ENCODE measurements at regions not wholly inside any gene's neighbourhood (a gene's known extent, or its start where the extent isn't known, plus 50 kb on each side); places are given as distances from the start of the nearest gene placed in this dataset.

GRCh38 chr10:60613434-60613833 is 164.8 kb upstream of the CDK1 start:
- no peak overlapping the region for H3K27ac ChIP-seq
- H3K27me3 ChIP-seq = no peaks in the 10 kb centered on the region
- TF ChIP-seq, protein P1, sequence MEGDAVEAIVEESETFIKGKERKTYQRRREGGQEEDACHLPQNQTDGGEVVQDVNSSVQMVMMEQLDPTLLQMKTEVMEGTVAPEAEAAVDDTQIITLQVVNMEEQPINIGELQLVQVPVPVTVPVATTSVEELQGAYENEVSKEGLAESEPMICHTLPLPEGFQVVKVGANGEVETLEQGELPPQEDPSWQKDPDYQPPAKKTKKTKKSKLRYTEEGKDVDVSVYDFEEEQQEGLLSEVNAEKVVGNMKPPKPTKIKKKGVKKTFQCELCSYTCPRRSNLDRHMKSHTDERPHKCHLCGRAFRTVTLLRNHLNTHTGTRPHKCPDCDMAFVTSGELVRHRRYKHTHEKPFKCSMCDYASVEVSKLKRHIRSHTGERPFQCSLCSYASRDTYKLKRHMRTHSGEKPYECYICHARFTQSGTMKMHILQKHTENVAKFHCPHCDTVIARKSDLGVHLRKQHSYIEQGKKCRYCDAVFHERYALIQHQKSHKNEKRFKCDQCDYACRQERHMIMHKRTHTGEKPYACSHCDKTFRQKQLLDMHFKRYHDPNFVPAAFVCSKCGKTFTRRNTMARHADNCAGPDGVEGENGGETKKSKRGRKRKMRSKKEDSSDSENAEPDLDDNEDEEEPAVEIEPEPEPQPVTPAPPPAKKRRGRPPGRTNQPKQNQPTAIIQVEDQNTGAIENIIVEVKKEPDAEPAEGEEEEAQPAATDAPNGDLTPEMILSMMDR (IDR thresholded peaks at IDR 0.05) = no peak
- H3K4me3 ChIP-seq (ENCODE audit: low read depth in 1 of 2, low read length in 1 of 2) = no peak overlapping the region
- no peaks in the 10 kb centered on the region for H3K36me3 ChIP-seq
- peaks cover 0 to 7% of the 10 kb centered on the region in 2 experiments for H3K4me1 ChIP-seq (ENCODE audit: control insufficient read depth in 1 of 2, insufficient read depth in 1 of 2, low read depth in 1 of 2, low read length in 1 of 2)
- H3K9me3 ChIP-seq = no peaks in the 10 kb centered on the region

- H3K4me3 ChIP-seq (ENCODE audit: low read depth in 1 of 2, low read length in 1 of 2) = no peak overlapping the region
- TF ChIP-seq, protein P1 (IDR thresholded peaks at IDR 0.05) = no peak
- H3K4me1 ChIP-seq (ENCODE audit: control insufficient read depth in 1 of 2, insufficient read depth in 1 of 2, low read depth in 1 of 2, low read length in 1 of 2) = peaks cover 20 to 23% of the 10 kb centered on the region in 2 experiments
- H3K27me3 ChIP-seq = no peaks in the 10 kb centered on the region
- H3K27ac ChIP-seq = no peak overlapping the region
- no peaks in the 10 kb centered on the region for H3K36me3 ChIP-seq
- H3K9me3 ChIP-seq = no peaks in the 10 kb centered on the region
These were observed 167.0 kb upstream of the CDK1 start for GRCh38 chr10:60611291-60611747.

GRCh38 chr10:60607372-60607771 is 170.9 kb upstream of the CDK1 start:
- TF ChIP-seq, protein P1 (IDR thresholded peaks at IDR 0.05) = no peak
- H3K4me1 ChIP-seq (ENCODE audit: control insufficient read depth in 1 of 2, insufficient read depth in 1 of 2, low read depth in 1 of 2, low read length in 1 of 2) = peaks cover 22 to 29% of the 10 kb centered on the region in 2 experiments
- H3K4me3 ChIP-seq (ENCODE audit: low read depth in 1 of 2, low read length in 1 of 2) = no peak overlapping the region
- H3K36me3 ChIP-seq = no peaks in the 10 kb centered on the region
- H3K27me3 ChIP-seq = no peaks in the 10 kb centered on the region
- H3K9me3 ChIP-seq = no peaks in the 10 kb centered on the region
- peak overlapping the region; percentile 70 for H3K27ac ChIP-seq

GRCh38 chr10:60606343-60607080 is 171.8 kb upstream of the CDK1 start:
- Histone ChIP-seq H3K27me3 (no peaks in the 10 kb centered on the region), H3K27ac (peak overlapping the region; percentile 70), H3K4me1 (ENCODE audit: control insufficient read depth in 1 of 2, insufficient read depth in 1 of 2, low read depth in 1 of 2, low read length in 1 of 2) (peaks cover 22 to 29% of the 10 kb centered on the region in 2 experiments), H3K9me3 (no peaks in the 10 kb centered on the region), H3K4me3 (ENCODE audit: low read depth in 1 of 2, low read length in 1 of 2) (peak overlapping the region in 1 of 2 experiments; percentile 8), H3K36me3 (no peaks in the 10 kb centered on the region)
- TF ChIP-seq, protein P1 (IDR thresholded peaks at IDR 0.05) = no peak

DNA sequence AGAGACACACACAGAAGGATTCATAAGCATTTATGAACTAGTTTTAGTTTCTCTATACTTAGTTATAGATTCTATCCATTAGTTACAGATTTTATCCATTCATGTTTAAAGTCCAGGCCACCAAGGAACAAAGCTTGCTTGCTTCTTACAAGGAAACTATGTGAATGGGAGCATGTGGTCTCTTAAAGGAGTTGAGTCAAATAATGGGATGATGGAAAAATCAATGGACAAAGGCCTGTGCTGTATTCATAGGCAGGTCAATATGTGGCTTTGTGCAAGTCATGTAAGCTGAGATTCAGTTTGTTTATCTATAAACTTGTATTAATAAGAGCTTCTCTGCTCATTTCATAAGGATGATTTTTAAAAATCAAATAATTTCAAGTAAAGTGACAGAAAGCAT is 172.8 kb upstream of the CDK1 start:
- no peaks in the 10 kb centered on the region for H3K36me3 ChIP-seq
- H3K27ac ChIP-seq = peak overlapping the region; percentile 70
- no peak overlapping the region for H3K4me3 ChIP-seq (ENCODE audit: low read depth in 1 of 2, low read length in 1 of 2)
- H3K9me3 ChIP-seq = no peaks in the 10 kb centered on the region
- peaks cover 22 to 29% of the 10 kb centered on the region in 2 experiments for H3K4me1 ChIP-seq (ENCODE audit: control insufficient read depth in 1 of 2, insufficient read depth in 1 of 2, low read depth in 1 of 2, low read length in 1 of 2)
- TF ChIP-seq, protein P1 (IDR thresholded peaks at IDR 0.05) = no peak
- H3K27me3 ChIP-seq = no peaks in the 10 kb centered on the region
